ENCODE measurements at regions not wholly inside any gene's neighbourhood (a gene's known extent, or its start where the extent isn't known, plus 50 kb on each side); places are given as distances from the start of the nearest gene placed in this dataset.

- Histone ChIP-seq H3K27me3 (replicated peaks; ENCODE audit: insufficient read depth, low read depth, low read length, poor library complexity) (no peaks in the 10 kb centered on the region), H3K27ac (ENCODE audit: low read depth, low read length, poor library complexity, severe bottlenecking) (no peak overlapping the region), H3K9me3 (ENCODE audit: low read depth, low read length, poor library complexity, severe bottlenecking) (no peaks in the 10 kb centered on the region), H3K4me1 (ENCODE audit: insufficient read depth, low read length, poor library complexity, severe bottlenecking) (no peaks in the 10 kb centered on the region), H3K4me3 (ENCODE audit: low read depth, low read length, poor library complexity, severe bottlenecking) (no peak overlapping the region), H3K36me3 (ENCODE audit: insufficient read depth, low read length, poor library complexity, severe bottlenecking) (no peaks in the 10 kb centered on the region)
- intact Hi-C loops (cut with micrococcal nuclease; ENCODE audit: unreplicated experiment): no loop called here
- no peak for DNase-seq (ENCODE audit: low spot score)
- no TSS peak for BruUV-seq (replicated peaks)
- ChIA-PET CTCF (no interaction called here), POLR2A (ENCODE audit: low non-redundant PET) (no interaction called here)
- TF ChIP-seq CTCF (conservative IDR thresholded peaks at IDR 0.05; ENCODE audit: low read depth, low read length) (no peak), EZH2 (IDR thresholded peaks at IDR 0.05; ENCODE audit: borderline replicate concordance, low read depth, low read length, poor library complexity, severe bottlenecking) (no peak)
These were observed 110.1 kb upstream of the LRIG3 start for GRCh38 chr12:59030415-59030814.

GRCh38 chr12:59027199-59027598, 106.9 kb upstream of the LRIG3 start:
- Histone ChIP-seq H3K9me3 (ENCODE audit: low read depth, low read length, poor library complexity, severe bottlenecking) (no peaks in the 10 kb centered on the region), H3K27me3 (replicated peaks; ENCODE audit: insufficient read depth, low read depth, low read length, poor library complexity) (no peaks in the 10 kb centered on the region), H3K27ac (ENCODE audit: low read depth, low read length, poor library complexity, severe bottlenecking) (no peak overlapping the region), H3K4me3 (ENCODE audit: low read depth, low read length, poor library complexity, severe bottlenecking) (no peak overlapping the region), H3K36me3 (ENCODE audit: insufficient read depth, low read length, poor library complexity, severe bottlenecking) (no peaks in the 10 kb centered on the region), H3K4me1 (ENCODE audit: insufficient read depth, low read length, poor library complexity, severe bottlenecking) (no peaks in the 10 kb centered on the region)
- TF ChIP-seq EZH2 (IDR thresholded peaks at IDR 0.05; ENCODE audit: borderline replicate concordance, low read depth, low read length, poor library complexity, severe bottlenecking) (no peak), CTCF (conservative IDR thresholded peaks at IDR 0.05; ENCODE audit: low read depth, low read length) (no peak)
- ChIA-PET CTCF (no interaction called here), POLR2A (ENCODE audit: low non-redundant PET) (no interaction called here)
- intact Hi-C loops (cut with micrococcal nuclease; ENCODE audit: unreplicated experiment): no loop called here
- no TSS peak for BruUV-seq (replicated peaks)
- DNase-seq (ENCODE audit: low spot score): no peak

GRCh38 chr12:59023861-59024424, 103.6 kb upstream of the LRIG3 start:
- no peak overlapping the region for H3K4me3 ChIP-seq (ENCODE audit: low read depth, low read length, poor library complexity, severe bottlenecking)
- H3K4me1 ChIP-seq (ENCODE audit: insufficient read depth, low read length, poor library complexity, severe bottlenecking): no peaks in the 10 kb centered on the region
- ChIA-PET CTCF (no interaction called here), POLR2A (ENCODE audit: low non-redundant PET) (no interaction called here)
- H3K9me3 ChIP-seq (ENCODE audit: low read depth, low read length, poor library complexity, severe bottlenecking): no peaks in the 10 kb centered on the region
- no peaks in the 10 kb centered on the region for H3K36me3 ChIP-seq (ENCODE audit: insufficient read depth, low read length, poor library complexity, severe bottlenecking)
- intact Hi-C loops (cut with micrococcal nuclease; ENCODE audit: unreplicated experiment): no loop called here
- H3K27me3 ChIP-seq (replicated peaks; ENCODE audit: insufficient read depth, low read depth, low read length, poor library complexity): no peaks in the 10 kb centered on the region
- H3K27ac ChIP-seq (ENCODE audit: low read depth, low read length, poor library complexity, severe bottlenecking): no peak overlapping the region
- no peak for DNase-seq (ENCODE audit: low spot score)
- TF ChIP-seq EZH2 (IDR thresholded peaks at IDR 0.05; ENCODE audit: borderline replicate concordance, low read depth, low read length, poor library complexity, severe bottlenecking): no peak
- TF ChIP-seq CTCF (conservative IDR thresholded peaks at IDR 0.05; ENCODE audit: low read depth, low read length): no peak
- no TSS peak for BruUV-seq (replicated peaks)
